DND-41 (cell line): ENCODE measurements at regions not wholly inside any gene's neighbourhood (a gene's known extent, or its start where the extent isn't known, plus 50 kb on each side); places are given as distances from the start of the nearest gene placed in this dataset.
A peak's percentile ranks its signal among the peaks of the same experiment; 100 is the strongest.

Source experiments
- ATAC-seq: fragments of 200-7000 bp; cut with Tn5 transposase; 3 replicates; pipeline ENCODE4 v1.9.1; 2021; ENCODE audit warnings: low read depth; ENCODE audit not compliant: insufficient read depth
- DNase-seq: peaks from one replicate; pipeline ENCODE4 v3.0.0-alpha.2; 2020
- H2AFZ ChIP-seq: 2 replicates; pipeline ENCODE4 v1.6.0; 2012; ENCODE audit warnings: low read depth, low read length
- H3K27ac ChIP-seq: 2 replicates; pipeline ENCODE4 v1.5.1; 2012; ENCODE audit warnings: low read length, inconsistent platforms
- H3K27me3 ChIP-seq: fragments of 200-600 bp; sonication (generic); 2 replicates; pipeline ENCODE4 v1.6.0; 2012; ENCODE audit warnings: low read length, mild to moderate bottlenecking, inconsistent platforms; ENCODE audit not compliant: insufficient read depth, poor library complexity
- H3K36me3 ChIP-seq: 2 replicates; pipeline ENCODE4 v1.5.1; 2012; ENCODE audit warnings: low read length, inconsistent platforms; ENCODE audit not compliant: insufficient read depth
- H3K4me1 ChIP-seq: 2 replicates; pipeline ENCODE4 v1.5.1; 2012; ENCODE audit warnings: mild to moderate bottlenecking, low read length; ENCODE audit not compliant: insufficient read depth
- H3K4me2 ChIP-seq: 2 replicates; pipeline ENCODE4 v1.6.0; 2012; ENCODE audit warnings: mild to moderate bottlenecking, moderate library complexity, low read length, inconsistent platforms; ENCODE audit not compliant: insufficient read depth
- H3K4me3 ChIP-seq, 2 experiments: fragments of 200-600 bp in 1 of 2; shearing (Covaris generic) in 1 of 2; 2 replicates each; pipeline ENCODE4 v1.5.1; 2012 to 2016; ENCODE audit warnings: inconsistent platforms in 2 of 2, low read length in 2 of 2, mild to moderate bottlenecking in 2 of 2, low read depth in 1 of 2, moderate library complexity in 1 of 2
- H3K79me2 ChIP-seq: 2 replicates; pipeline ENCODE4 v1.6.0; 2012; ENCODE audit warnings: low read length, inconsistent platforms; ENCODE audit not compliant: insufficient read depth
- H3K9ac ChIP-seq: 2 replicates; pipeline ENCODE4 v1.6.0; 2012; ENCODE audit warnings: low read depth, mild to moderate bottlenecking, inconsistent platforms, low read length, moderate library complexity
- H3K9me3 ChIP-seq: 2 replicates; pipeline ENCODE4 v1.5.1; 2012; ENCODE audit warnings: low read length, moderate library complexity, mild to moderate bottlenecking, inconsistent platforms; ENCODE audit not compliant: insufficient read depth, severe bottlenecking
- H4K20me1 ChIP-seq: 2 replicates; pipeline ENCODE4 v1.6.0; 2012; ENCODE audit warnings: low read length; ENCODE audit not compliant: insufficient read depth
- CTCF ChIP-seq: IDR thresholded peaks from 2 replicates; pipeline ENCODE4 v1.5.1; 2012; ENCODE audit warnings: borderline replicate concordance, low read length, moderate library complexity, mild to moderate bottlenecking; ENCODE audit not compliant: poor library complexity, severe bottlenecking; ENCODE audit errors: extremely low read depth
- EZH2 ChIP-seq: IDR thresholded peaks from 3 replicates; pipeline ENCODE4 v1.6.1; 2012; ENCODE audit warnings: borderline replicate concordance, low read depth, mild to moderate bottlenecking, moderate library complexity, low read length, inconsistent platforms; ENCODE audit not compliant: severe bottlenecking

GRCh38 chr5:154690488-154690887, 64.7 kb upstream of the LARP1 start:
- Histone ChIP-seq H4K20me1 (no peaks in the 10 kb centered on the region), H3K4me2 (no peak overlapping the region), H3K79me2 (no peaks in the 10 kb centered on the region), H3K9ac (no peak overlapping the region), H3K27ac (no peak overlapping the region), H3K4me3 (no peak overlapping the region), H3K4me1 (no peaks in the 10 kb centered on the region), H3K36me3 (no peaks in the 10 kb centered on the region), H3K9me3 (no peaks in the 10 kb centered on the region), H3K27me3 (no peaks in the 10 kb centered on the region), H2AFZ (no peak overlapping the region)
- DNase-seq = no peak
- no peak for ATAC-seq
- TF ChIP-seq EZH2 = no peak
- no peak for TF ChIP-seq CTCF

GRCh38 chr5:154686490-154686889, 68.7 kb upstream of the LARP1 start:
- no peak for ATAC-seq
- H3K9ac ChIP-seq = no peak overlapping the region
- DNase-seq = no peak
- no peak overlapping the region for H3K4me3 ChIP-seq
- H3K9me3 ChIP-seq = no peaks in the 10 kb centered on the region
- no peaks in the 10 kb centered on the region for H3K36me3 ChIP-seq
- peaks cover 14% of the 10 kb centered on the region for H3K4me1 ChIP-seq
- no peak for TF ChIP-seq CTCF
- no peak for TF ChIP-seq EZH2
- H3K27me3 ChIP-seq = no peaks in the 10 kb centered on the region
- H3K4me2 ChIP-seq = no peak overlapping the region
- no peak overlapping the region for H2AFZ ChIP-seq
- no peak overlapping the region for H3K27ac ChIP-seq
- H3K79me2 ChIP-seq = no peaks in the 10 kb centered on the region
- H4K20me1 ChIP-seq = no peaks in the 10 kb centered on the region

- H3K4me3 ChIP-seq = peak overlapping the region; percentile 7 to 56; a peak in 3 of 4 replicates
- DNase-seq = no peak
These were observed 71.9 kb upstream of the LARP1 start for GRCh38 chr5:154683101-154683880.

More at GRCh38 chr5:154683101-154683880, 71.9 kb upstream of the LARP1 start:
- H3K27ac ChIP-seq = peak overlapping the region; percentile 41; the same call in 1 of the 2 replicates
- peak overlapping the region; percentile 79 for H2AFZ ChIP-seq
- H3K79me2 ChIP-seq = no peaks in the 10 kb centered on the region
- peak overlapping the region; percentile 53 for H3K9ac ChIP-seq
- peaks cover 14% of the 10 kb centered on the region for H3K4me1 ChIP-seq
- no peaks in the 10 kb centered on the region for H3K27me3 ChIP-seq
- ATAC-seq = no peak
- peak; percentile 2 for TF ChIP-seq CTCF
- TF ChIP-seq EZH2 = no peak
- H3K9me3 ChIP-seq = no peaks in the 10 kb centered on the region
- no peaks in the 10 kb centered on the region for H3K36me3 ChIP-seq
- no peaks in the 10 kb centered on the region for H4K20me1 ChIP-seq
- peak overlapping the region; percentile 80 for H3K4me2 ChIP-seq
